C4-2B (cell line): ENCODE measurements at regions not wholly inside any gene's neighbourhood (a gene's known extent, or its start where the extent isn't known, plus 50 kb on each side); places are given as distances from the start of the nearest gene placed in this dataset.

Source experiments
- ZFX ChIP-seq: fragments of 450-650 bp; IDR thresholded peaks from 2 replicates; pipeline ENCODE4 v1.6.1; 2017
- TF ChIP-seq, protein P1 (sequence below): fragments of 450-650 bp; conservative IDR thresholded peaks from 2 replicates; pipeline ENCODE4 v1.5.1; 2017; ENCODE audit warnings: mild to moderate bottlenecking

DNA sequence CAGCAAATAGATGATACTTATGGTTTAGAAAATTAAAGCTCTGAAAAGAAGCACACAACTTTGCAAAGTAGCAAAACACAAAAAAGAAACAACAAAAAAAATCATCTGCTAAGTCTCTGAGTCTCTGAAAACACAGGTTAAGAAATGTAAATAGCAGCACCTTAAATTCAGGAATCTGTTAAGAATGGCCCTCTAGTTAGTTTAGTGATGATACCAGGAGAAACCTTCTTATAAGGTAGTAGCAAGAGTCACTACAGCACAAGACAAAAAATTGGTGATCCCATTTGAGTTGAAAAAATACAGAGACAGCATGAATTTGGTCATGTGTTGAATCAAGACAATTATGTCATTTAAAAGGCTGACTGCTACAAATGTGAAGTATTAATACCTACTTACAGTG lies 308.2 kb upstream of the ADGRL3 start:
- TF ChIP-seq, protein P1, sequence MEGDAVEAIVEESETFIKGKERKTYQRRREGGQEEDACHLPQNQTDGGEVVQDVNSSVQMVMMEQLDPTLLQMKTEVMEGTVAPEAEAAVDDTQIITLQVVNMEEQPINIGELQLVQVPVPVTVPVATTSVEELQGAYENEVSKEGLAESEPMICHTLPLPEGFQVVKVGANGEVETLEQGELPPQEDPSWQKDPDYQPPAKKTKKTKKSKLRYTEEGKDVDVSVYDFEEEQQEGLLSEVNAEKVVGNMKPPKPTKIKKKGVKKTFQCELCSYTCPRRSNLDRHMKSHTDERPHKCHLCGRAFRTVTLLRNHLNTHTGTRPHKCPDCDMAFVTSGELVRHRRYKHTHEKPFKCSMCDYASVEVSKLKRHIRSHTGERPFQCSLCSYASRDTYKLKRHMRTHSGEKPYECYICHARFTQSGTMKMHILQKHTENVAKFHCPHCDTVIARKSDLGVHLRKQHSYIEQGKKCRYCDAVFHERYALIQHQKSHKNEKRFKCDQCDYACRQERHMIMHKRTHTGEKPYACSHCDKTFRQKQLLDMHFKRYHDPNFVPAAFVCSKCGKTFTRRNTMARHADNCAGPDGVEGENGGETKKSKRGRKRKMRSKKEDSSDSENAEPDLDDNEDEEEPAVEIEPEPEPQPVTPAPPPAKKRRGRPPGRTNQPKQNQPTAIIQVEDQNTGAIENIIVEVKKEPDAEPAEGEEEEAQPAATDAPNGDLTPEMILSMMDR = no peak
- no peak for TF ChIP-seq ZFX
